B cell (primary cell): ENCODE measurements at regions not wholly inside any gene's neighbourhood (a gene's known extent, or its start where the extent isn't known, plus 50 kb on each side); places are given as distances from the start of the nearest gene placed in this dataset.

Source experiments
- CTCF ChIP-seq: fragments of 200-600 bp; IDR thresholded peaks from one replicate; pipeline ENCODE4 v1.8.0; 2022; ENCODE audit warnings: antibody characterized with exemption, mild to moderate bottlenecking
- EZH2 ChIP-seq: IDR thresholded peaks from 2 replicates; pipeline ENCODE4 v1.6.1; 2012; ENCODE audit warnings: borderline replicate concordance, low read depth, mild to moderate bottlenecking, moderate library complexity, low read length; ENCODE audit not compliant: insufficient read depth, poor library complexity, severe bottlenecking

GRCh38 chr3:193968380-193968974, 167.5 kb upstream of the HES1 start:
- TF ChIP-seq CTCF (no peak), EZH2 (no peak)
